ENCODE measurements at regions not wholly inside any gene's neighbourhood (a gene's known extent, or its start where the extent isn't known, plus 50 kb on each side); places are given as distances from the start of the nearest gene placed in this dataset.

GRCh38 chr1:55420026-55420425 lies 204.9 kb upstream of the USP24 start:
- no peak for ATAC-seq
- Histone ChIP-seq H3K4me3 (no peak overlapping the region), H3K27ac (no peak overlapping the region), H3K4me1 (no peaks in the 10 kb centered on the region), H3K36me3 (no peaks in the 10 kb centered on the region), H3K9me3 (no peaks in the 10 kb centered on the region), H3K27me3 (no peaks in the 10 kb centered on the region)
- no peak for DNase-seq
- no peak for TF ChIP-seq CTCF (IDR thresholded peaks at IDR 0.05)
- intact Hi-C loops (cut with DNase I) = no loop called here
- 33% methylated on average over 2 of the region's 2 CpGs for WGBS (ENCODE audit: insufficient coverage, low coverage, low lambda C conversion rate, missing lambda C conversion rate)

- 81% methylated on average over 10 of the region's 10 CpGs for WGBS (ENCODE audit: insufficient coverage, low coverage, low lambda C conversion rate, missing lambda C conversion rate)
- TF ChIP-seq POLR2A (IDR thresholded peaks at IDR 0.05) (no peak), CTCF (IDR thresholded peaks at IDR 0.05) (no peak)
- Histone ChIP-seq H3K4me1 (no peaks in the 10 kb centered on the region), H3K36me3 (no peaks in the 10 kb centered on the region), H3K9me3 (no peaks in the 10 kb centered on the region), H3K27ac (no peak overlapping the region), H3K4me3 (no peak overlapping the region), H3K27me3 (no peaks in the 10 kb centered on the region)
- DNase-seq (no peak), ATAC-seq (no peak)
- intact Hi-C loops (cut with DNase I) = no loop called here
Measured at GRCh38 chr1:55418208-55419000, 203.2 kb upstream of the USP24 start.

GRCh38 chr1:55416164-55416842 lies 201.1 kb upstream of the USP24 start:
- Histone ChIP-seq H3K4me1 (no peaks in the 10 kb centered on the region), H3K27ac (no peak overlapping the region), H3K4me3 (no peak overlapping the region), H3K36me3 (no peaks in the 10 kb centered on the region), H3K27me3 (no peaks in the 10 kb centered on the region), H3K9me3 (no peaks in the 10 kb centered on the region)
- intact Hi-C loops (cut with DNase I) = no loop called here
- TF ChIP-seq CTCF (IDR thresholded peaks at IDR 0.05) (no peak), POLR2A (IDR thresholded peaks at IDR 0.05) (no peak)
- DNase-seq (no peak), ATAC-seq (no peak)
- WGBS (ENCODE audit: insufficient coverage, low coverage, low lambda C conversion rate, missing lambda C conversion rate) = 96% methylated on average over 2 of the region's 2 CpGs

GRCh38 chr1:55413286-55413685 lies 198.1 kb upstream of the USP24 start:
- no peaks in the 10 kb centered on the region for H3K9me3 ChIP-seq
- no peak overlapping the region for H3K27ac ChIP-seq
- no peaks in the 10 kb centered on the region for H3K36me3 ChIP-seq
- H3K4me3 ChIP-seq = no peak overlapping the region
- DNase-seq (no peak), ATAC-seq (no peak)
- no peaks in the 10 kb centered on the region for H3K27me3 ChIP-seq
- H3K4me1 ChIP-seq = no peaks in the 10 kb centered on the region
- TF ChIP-seq POLR2A (IDR thresholded peaks at IDR 0.05) = no peak
- intact Hi-C loops (cut with DNase I) = no loop called here

GRCh38 chr1:55412060-55412459 lies 196.9 kb upstream of the USP24 start:
- DNase-seq (no peak), ATAC-seq (no peak)
- Histone ChIP-seq H3K9me3 (no peaks in the 10 kb centered on the region), H3K4me1 (no peaks in the 10 kb centered on the region), H3K27me3 (no peaks in the 10 kb centered on the region), H3K36me3 (no peaks in the 10 kb centered on the region), H3K4me3 (no peak overlapping the region), H3K27ac (no peak overlapping the region)
- TF ChIP-seq CTCF (IDR thresholded peaks at IDR 0.05) (no peak), POLR2A (IDR thresholded peaks at IDR 0.05) (no peak)
- intact Hi-C loops (cut with DNase I) = no loop called here
- WGBS (ENCODE audit: insufficient coverage, low coverage, low lambda C conversion rate, missing lambda C conversion rate) = 63% methylated on average over 2 of the region's 2 CpGs
